GM18505 (cell line): ENCODE measurements at regions not wholly inside any gene's neighbourhood (a gene's known extent, or its start where the extent isn't known, plus 50 kb on each side); places are given as distances from the start of the nearest gene placed in this dataset.
"Not testable (repeated sequence)": the region's sequence is repeated elsewhere in the genome, so short reads cannot be mapped to it uniquely, and the experiment has no call there.

ENCODE experiments used
- ATAC-seq: cut with Tn5 transposase; IDR thresholded peaks from one replicate; pipeline ENCODE4 v1.9.1; 2021; ENCODE audit not compliant: unreplicated experiment
- POLR2A ChIP-seq: IDR thresholded peaks from 4 replicates; pipeline ENCODE4 v1.6.1; 2011; ENCODE audit warnings: borderline replicate concordance; ENCODE audit not compliant: insufficient read depth, insufficient read length; ENCODE audit errors: extremely low read depth

DNA sequence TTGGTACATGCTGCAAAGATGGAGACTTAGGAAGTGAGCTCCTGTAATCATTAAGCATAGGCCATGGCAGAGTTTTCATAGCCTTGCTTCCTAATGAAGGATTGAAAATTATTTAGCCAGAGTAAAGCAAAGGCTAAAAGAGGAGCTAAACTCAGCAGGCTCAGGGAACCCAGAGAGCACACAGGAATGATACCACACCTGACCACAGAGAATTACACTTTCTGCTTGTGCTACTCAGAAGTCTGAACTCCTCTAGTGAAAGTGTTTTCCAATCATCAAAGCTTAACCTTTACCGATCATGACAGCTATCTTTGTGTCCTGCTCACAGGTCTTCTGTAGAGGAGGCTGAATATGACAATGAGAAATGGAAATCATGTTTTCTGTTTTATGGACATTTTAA, 347.7 kb downstream of the OTUD1 start:
- no peak for ATAC-seq
- no peak for TF ChIP-seq POLR2A

DNA sequence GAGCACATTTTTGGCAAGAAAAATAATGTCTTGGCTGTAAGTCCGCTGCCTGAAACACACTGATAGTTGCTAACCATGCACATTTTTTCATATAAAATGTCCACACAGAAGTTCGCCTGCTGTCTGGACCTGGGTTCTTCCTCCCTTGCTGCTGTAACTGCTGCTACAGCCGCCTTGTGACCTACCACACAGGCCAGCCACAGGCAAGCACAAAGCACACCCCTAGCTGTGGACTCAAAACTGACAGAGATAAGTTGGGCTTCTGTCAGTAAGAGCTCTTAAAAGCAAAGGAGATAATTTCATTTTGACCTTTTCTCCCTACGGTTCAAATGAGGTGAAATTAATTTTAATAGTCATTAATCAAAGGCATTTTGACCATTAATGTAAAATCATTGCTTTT, 354.7 kb downstream of the OTUD1 start:
- no peak for ATAC-seq

DNA sequence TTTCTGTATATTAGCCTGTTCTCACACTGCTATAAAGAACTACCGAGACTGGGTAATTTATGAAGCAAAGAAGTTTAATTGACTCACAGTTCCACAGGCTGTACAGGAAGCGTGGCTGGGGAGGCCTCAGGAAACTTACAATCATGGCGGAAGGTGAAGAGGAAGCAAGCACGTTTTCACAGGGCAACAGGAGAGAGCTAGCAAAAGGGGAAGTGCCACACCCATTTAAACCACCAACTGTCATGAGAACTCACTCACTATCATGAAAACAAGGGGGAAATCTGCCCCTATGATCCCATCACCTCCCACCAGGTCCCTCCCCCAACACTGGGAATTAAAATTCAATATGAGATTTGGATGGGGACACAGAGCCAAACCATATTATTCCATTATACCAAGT, 358.6 kb downstream of the OTUD1 start:
- ATAC-seq: not testable (repeated sequence)

More for the DNA sequence above, 354.7 kb downstream of the OTUD1 start:
- TF ChIP-seq POLR2A: no peak

DNA sequence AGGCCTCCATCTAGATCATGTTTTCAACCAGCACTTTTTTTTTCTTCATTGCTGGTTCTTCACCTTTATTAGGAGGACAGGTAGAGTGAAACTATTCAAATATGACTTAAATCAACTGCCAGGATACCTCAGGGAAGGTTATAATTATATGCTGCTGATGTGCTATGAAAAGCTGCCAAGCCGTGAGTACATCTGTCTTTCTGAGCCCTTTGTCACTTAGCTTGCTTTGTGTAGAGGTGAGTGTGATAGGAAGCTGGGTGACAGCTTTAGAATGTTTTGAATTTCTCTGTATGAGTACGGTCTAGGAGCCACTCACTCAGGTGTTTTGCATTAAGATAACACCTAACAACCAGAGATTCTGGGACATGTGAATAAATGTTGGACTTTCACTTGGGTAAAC, 365.2 kb downstream of the OTUD1 start:
- no peak for ATAC-seq
- no peak for TF ChIP-seq POLR2A

DNA sequence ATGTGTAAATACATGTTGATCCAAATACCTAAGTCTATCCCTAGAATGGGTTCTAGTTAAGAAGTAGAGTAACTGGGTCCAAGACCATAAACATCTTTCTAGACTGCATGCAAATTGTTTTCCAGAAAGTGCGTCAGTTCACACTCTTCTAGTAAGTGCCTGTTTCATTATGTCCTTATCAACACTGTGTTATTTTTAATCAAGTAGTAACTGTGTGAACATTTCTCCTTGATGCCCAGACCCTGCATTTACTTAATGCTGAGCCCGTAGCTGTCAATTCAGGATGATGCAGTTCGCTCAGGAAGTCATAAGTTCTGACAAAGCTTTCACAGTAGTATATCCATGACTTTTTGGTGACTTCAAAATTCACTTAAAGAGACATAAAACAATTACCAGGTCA, 374.8 kb downstream of the OTUD1 start:
- no peak for ATAC-seq
- TF ChIP-seq POLR2A: no peak

DNA sequence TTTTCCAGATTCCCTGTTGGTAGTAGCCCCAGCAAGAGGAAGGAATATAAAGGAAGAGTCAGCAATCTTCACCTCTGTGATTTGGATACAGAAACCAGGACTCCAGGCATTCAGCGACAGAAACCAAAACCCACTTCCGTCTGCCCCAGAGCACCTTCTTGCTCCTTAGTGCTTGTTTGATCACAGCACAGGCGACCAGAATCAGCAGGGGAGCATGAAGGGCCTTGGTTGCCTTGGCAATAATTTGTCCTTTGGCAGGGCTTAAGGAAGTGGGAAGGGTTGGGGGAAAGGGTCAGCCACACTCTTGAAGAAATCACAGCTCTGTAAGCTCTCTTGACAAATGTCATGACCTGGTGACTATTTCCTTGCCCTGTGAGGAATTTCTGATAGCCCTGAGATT, 379.6 kb downstream of the OTUD1 start:
- no peak for TF ChIP-seq POLR2A
- no peak for ATAC-seq

DNA sequence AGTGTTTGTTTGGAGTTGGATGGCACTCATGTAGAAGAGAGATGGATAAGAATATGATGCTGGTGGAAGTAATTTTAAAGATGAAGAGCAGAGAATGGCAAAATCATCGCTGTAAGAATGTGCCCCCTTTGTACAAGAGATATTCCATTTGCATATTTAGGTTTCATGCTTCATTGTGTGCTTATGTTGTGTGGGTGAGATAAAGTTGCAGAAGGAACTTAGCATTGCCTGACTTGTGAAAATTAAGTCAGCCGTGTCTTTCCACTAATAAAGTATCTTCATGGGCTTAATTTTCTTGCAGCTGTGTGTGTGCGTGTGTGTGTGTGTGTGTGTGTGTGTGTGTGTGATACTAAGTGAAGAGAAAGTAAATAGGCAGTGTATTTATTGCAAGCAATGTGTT, 381.9 kb downstream of the OTUD1 start:
- ATAC-seq: no peak
- no peak for TF ChIP-seq POLR2A

DNA sequence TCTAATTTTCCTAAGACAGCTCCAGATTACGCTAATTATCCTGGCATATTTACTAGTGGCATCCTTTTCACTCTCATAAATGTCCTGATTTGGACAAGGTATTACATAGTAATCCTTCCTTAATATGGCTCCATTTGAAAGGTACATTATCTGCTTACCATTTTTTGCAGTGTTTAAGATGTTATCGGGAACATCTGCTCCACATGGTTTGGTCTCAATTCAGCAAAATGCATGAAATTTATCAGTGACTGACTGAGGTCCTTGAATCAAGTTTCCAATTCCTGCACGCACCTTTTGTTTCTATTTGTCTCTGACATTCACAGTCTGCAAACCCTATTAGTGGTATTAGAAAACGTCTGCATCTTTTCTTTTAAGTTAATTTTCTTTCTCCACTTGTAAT, 384.1 kb upstream of the KIAA1217 start:
- ATAC-seq: no peak
- no peak for TF ChIP-seq POLR2A

DNA sequence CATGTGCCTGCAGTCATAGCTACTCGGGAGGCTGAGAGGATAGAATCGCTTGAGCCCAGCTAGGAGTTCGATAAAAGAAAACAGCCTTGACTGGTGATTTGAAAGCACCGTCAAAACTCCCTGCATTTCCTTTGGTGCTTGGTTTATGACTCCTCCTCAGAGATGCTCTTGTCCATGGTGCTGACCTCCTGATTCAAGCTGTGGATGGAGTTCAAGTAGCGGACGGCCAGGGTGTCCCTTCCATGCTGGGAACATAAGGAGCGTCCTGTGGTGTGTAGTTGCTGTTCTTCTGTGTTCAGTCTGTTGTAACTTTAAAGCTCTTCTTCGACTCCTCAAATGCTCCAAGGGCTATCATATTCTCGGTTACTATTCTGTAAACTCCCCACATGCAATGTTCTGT, 382.5 kb upstream of the KIAA1217 start:
- TF ChIP-seq POLR2A: no peak
- no peak for ATAC-seq

DNA sequence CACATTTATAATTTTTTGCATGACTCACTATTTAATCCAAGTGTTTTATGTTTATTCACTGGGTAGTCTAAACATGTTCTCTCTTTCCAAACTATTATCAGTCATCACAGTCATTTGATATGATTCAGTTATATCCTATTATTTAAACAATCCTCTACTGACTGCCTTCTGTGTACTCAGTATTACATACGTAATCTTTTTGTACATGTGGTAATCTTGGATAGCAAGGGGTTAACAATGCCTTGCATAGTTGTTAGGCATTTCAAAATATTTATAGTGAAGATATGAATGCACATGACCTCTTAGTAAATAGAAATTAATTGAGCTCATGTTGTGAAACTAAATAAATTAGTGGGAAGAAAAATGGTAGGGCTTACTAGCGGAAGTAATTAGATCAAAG, 379.4 kb upstream of the KIAA1217 start:
- no peak for TF ChIP-seq POLR2A
- no peak for ATAC-seq

DNA sequence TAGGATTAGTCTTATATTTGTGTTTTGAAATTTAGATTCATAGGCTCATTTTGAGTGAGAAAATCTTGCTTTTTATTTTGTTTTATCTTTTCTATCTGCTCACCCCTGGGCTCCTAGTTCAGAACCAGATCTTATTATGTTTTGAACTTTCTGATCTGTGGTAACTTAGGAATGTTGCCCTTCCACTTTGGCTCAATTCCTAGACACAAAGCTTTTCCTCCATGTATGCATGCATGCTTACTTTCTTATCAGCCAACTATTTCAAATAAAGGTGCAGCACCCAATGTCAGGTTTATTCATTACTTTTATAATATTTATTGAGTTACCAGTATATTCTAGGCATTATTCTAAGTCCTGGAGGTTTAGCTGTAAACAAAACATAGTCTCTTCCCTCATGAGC, 374.8 kb upstream of the KIAA1217 start:
- ATAC-seq: no peak
- no peak for TF ChIP-seq POLR2A

DNA sequence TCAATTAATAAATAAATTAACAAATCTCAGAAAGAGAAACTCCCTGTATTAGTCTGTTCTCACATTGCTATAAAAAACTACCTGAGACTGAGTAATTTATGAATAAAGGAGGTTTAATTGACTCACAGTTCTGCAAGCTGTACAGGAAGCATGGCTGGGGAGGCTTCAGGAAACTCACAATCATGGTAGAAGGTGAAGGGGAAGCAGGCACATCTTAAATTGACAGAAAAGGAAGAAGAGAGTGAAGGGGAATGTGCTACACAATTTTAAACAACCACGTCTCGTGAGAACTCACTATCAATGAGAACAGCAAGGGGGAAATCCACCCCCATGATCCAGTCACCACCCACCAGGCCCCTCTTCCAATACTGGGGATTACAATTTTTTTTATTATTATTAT, 358.3 kb upstream of the KIAA1217 start:
- no peak for TF ChIP-seq POLR2A
- no peak for ATAC-seq

DNA sequence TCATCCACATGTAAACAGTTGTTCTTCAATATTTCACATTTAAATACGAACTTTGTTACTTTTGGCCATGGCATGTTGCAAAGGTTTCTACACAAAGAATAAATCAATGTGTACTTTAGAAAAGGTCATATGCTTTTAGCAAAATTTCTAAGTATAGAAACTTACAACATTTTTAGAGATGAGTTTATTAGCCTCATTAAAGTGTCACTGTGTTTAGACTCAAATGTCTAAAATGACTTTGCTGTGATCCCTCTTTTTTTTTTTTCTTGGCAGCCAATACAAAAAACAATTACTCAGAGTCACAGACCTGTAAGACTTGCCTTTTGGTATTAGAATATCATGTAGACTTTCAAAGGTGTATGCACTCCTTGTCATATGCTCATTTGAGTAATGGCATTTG, 349.3 kb upstream of the KIAA1217 start:
- ATAC-seq: no peak
- no peak for TF ChIP-seq POLR2A

DNA sequence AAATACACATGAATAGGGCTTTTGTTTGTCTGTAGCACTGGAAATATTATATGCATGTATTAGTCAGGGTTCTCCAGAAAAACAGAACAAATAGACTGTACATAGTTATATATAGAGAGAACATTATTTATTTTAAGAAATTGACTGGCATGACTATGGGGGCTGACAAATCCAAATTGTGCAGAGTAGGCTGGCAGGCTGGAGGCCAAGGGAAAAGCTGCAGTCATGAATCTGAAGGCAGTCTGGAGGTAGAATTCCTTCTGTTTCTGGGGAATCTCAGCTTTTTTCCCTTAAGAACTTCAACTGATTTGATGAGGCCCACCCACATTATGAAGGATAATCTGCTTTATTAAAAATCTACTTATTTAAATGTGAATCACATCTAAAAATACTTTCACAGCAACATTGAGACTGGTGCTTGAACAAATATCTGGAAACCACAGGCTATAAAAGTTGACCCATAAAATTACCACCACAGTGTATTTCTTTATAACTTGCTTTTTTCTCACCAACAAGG, 344.2 kb upstream of the KIAA1217 start:
- TF ChIP-seq POLR2A: no peak

DNA sequence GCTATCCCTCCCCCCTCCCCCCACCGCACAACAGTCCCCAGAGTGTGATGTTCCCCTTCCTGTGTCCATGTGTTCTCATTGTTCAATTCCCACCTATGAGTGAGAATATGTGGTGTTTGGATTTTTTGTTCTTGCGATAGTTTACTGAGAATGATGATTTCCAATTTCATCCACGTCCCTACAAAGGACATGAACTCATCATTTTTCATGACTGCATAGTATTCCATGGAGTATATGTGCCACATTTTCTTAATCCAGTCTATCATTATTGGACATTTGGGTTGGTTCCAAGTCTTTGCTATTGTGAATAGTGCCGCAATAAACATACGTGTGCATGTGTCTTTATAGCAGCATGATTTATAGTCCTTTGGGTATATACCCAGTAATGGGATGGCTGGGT, 342.0 kb upstream of the KIAA1217 start:
- not testable (repeated sequence) for ATAC-seq

More for the DNA sequence above, 344.2 kb upstream of the KIAA1217 start:
- no peak for ATAC-seq
